GM12892 (cell line): ENCODE measurements at regions not wholly inside any gene's neighbourhood (a gene's known extent, or its start where the extent isn't known, plus 50 kb on each side); places are given as distances from the start of the nearest gene placed in this dataset.

Experiments
- DNase-seq: peaks from one replicate; pipeline ENCODE4 v3.0.0; 2011; ENCODE audit not compliant: insufficient read length
- FAIRE-seq: peaks from 2 replicates; lab custom pipeline; 2011; peaks lifted over from hg19 to GRCh38; lab: Jason Lieb, UNC
- POLR2A ChIP-seq: IDR thresholded peaks from 2 replicates; pipeline ENCODE4 v1.6.1; 2011; ENCODE audit warnings: low read depth, low read length, control low read depth
- POLR2AphosphoS5 ChIP-seq: IDR thresholded peaks from 2 replicates; pipeline ENCODE4 v1.6.1; 2011; ENCODE audit warnings: low read depth, low read length, control low read depth
- TAF1 ChIP-seq: IDR thresholded peaks from 2 replicates; pipeline ENCODE4 v1.6.1; 2011; ENCODE audit warnings: low read depth, mild to moderate bottlenecking, control low read depth, low read length, borderline replicate concordance

GRCh38 chr7:12111422-12112405 is 99.4 kb upstream of the TMEM106B start:
- no peak for FAIRE-seq

GRCh38 chr7:12117170-12117569 is 93.9 kb upstream of the TMEM106B start:
- DNase-seq (no peak), FAIRE-seq (no peak)
- no peak for TF ChIP-seq POLR2A
- TF ChIP-seq POLR2AphosphoS5: no peak
- no peak for TF ChIP-seq TAF1

More at GRCh38 chr7:12111422-12112405, 99.4 kb upstream of the TMEM106B start:
- DNase-seq: no peak
- TF ChIP-seq POLR2AphosphoS5: no peak
- TF ChIP-seq TAF1: no peak
- no peak for TF ChIP-seq POLR2A

GRCh38 chr7:12119620-12120303 is 91.3 kb upstream of the TMEM106B start:
- DNase-seq (no peak), FAIRE-seq (no peak)
- TF ChIP-seq POLR2AphosphoS5 (no peak), TAF1 (no peak), POLR2A (no peak)

GRCh38 chr7:12120632-12121031 is 90.5 kb upstream of the TMEM106B start:
- DNase-seq (no peak), FAIRE-seq (no peak)
- TF ChIP-seq TAF1: no peak
- TF ChIP-seq POLR2AphosphoS5: no peak
- TF ChIP-seq POLR2A: no peak

GRCh38 chr7:12123172-12123571 is 87.9 kb upstream of the TMEM106B start:
- FAIRE-seq: no peak
- TF ChIP-seq TAF1: no peak
- no peak for TF ChIP-seq POLR2A
- TF ChIP-seq POLR2AphosphoS5: no peak

GRCh38 chr7:12124028-12124427 is 87.1 kb upstream of the TMEM106B start:
- DNase-seq (no peak), FAIRE-seq (no peak)
- TF ChIP-seq POLR2A (no peak), POLR2AphosphoS5 (no peak), TAF1 (no peak)

More at GRCh38 chr7:12123172-12123571, 87.9 kb upstream of the TMEM106B start:
- no peak for DNase-seq

- no peak for DNase-seq
- no peak for FAIRE-seq
- TF ChIP-seq POLR2A: no peak
- TF ChIP-seq POLR2AphosphoS5: no peak
- TF ChIP-seq TAF1: no peak
Observed at GRCh38 chr7:12127455-12127854, 83.6 kb upstream of the TMEM106B start.

- TF ChIP-seq POLR2AphosphoS5: no peak
- FAIRE-seq: no peak
Observed at GRCh38 chr7:12130609-12131008, 80.5 kb upstream of the TMEM106B start.

GRCh38 chr7:12131122-12131521 is 80.0 kb upstream of the TMEM106B start:
- DNase-seq (no peak), FAIRE-seq (no peak)
- TF ChIP-seq POLR2AphosphoS5 (no peak), TAF1 (no peak), POLR2A (no peak)

More at GRCh38 chr7:12130609-12131008, 80.5 kb upstream of the TMEM106B start:
- no peak for DNase-seq

GRCh38 chr7:12133865-12134264 is 77.2 kb upstream of the TMEM106B start:
- TF ChIP-seq TAF1 (no peak), POLR2A (no peak), POLR2AphosphoS5 (no peak)
- FAIRE-seq (no peak), DNase-seq (no peak)

- no peak for TF ChIP-seq TAF1
- no peak for TF ChIP-seq POLR2AphosphoS5
- TF ChIP-seq POLR2A: no peak
- no peak for FAIRE-seq
- DNase-seq: no peak
Observed at GRCh38 chr7:12136523-12136922, 74.6 kb upstream of the TMEM106B start.

- FAIRE-seq (no peak), DNase-seq (no peak)
- TF ChIP-seq POLR2AphosphoS5 (no peak), POLR2A (no peak), TAF1 (no peak)
Observed at GRCh38 chr7:12137283-12137682, 73.8 kb upstream of the TMEM106B start.

GRCh38 chr7:12138421-12138820 is 72.7 kb upstream of the TMEM106B start:
- DNase-seq (no peak), FAIRE-seq (no peak)
- TF ChIP-seq POLR2A (no peak), TAF1 (no peak), POLR2AphosphoS5 (no peak)
